IMR-90 (cell line): ENCODE measurements at regions not wholly inside any gene's neighbourhood (a gene's known extent, or its start where the extent isn't known, plus 50 kb on each side); places are given as distances from the start of the nearest gene placed in this dataset.

Experiments used
- ATAC-seq: fragments of 200-7000 bp; cut with Tn5 transposase; 2 replicates; pipeline ENCODE4 v1.9.1; 2020; ENCODE audit warnings: low read depth, mild to moderate bottlenecking, moderate library complexity
- BruUV-seq: library from RNA; stranded (reverse); fragments of 400-500 nt; replicated peaks from 2 replicates; lab custom pipeline; 2021; lab: Mats Ljungman, UMichigan
- CTCF ChIA-PET: fragments of 300-600 bp; formaldehyde crosslinking; extraction: SDS; loops from one replicate; lab custom pipeline; 2021; ENCODE audit warnings: antibody characterized with exemption; lab: Yijun Ruan, JAX
- POLR2A ChIA-PET: fragments of 300-600 bp; sonication (Branson Sonifier 250); formaldehyde crosslinking; loops from one replicate; lab custom pipeline; 2022; ENCODE audit warnings: antibody characterized with exemption; ENCODE audit not compliant: unreplicated experiment; lab: Charles Lee
- DNase-seq: peaks from one replicate; pipeline ENCODE4 v3.0.0; 2013
- H2AFZ ChIP-seq: replicated peaks from 2 replicates; pipeline ENCODE3; 2013; ENCODE audit warnings: low read length, mild to moderate bottlenecking; ENCODE audit not compliant: poor library complexity
- H2AK5ac ChIP-seq: 2 replicates; pipeline ENCODE4 v1.6.1; 2013; ENCODE audit warnings: low read depth, low read length, inconsistent platforms
- H2AK9ac ChIP-seq: replicated peaks from 2 replicates; pipeline ENCODE3; 2013; ENCODE audit warnings: mild to moderate bottlenecking, low read depth, low read length, moderate library complexity; ENCODE audit not compliant: poor library complexity
- H2BK120ac ChIP-seq: 2 replicates; pipeline ENCODE4 v1.6.1; 2013; ENCODE audit warnings: low read depth, low read length, inconsistent platforms
- H2BK15ac ChIP-seq: 3 replicates; pipeline ENCODE4 v1.6.1; 2013; ENCODE audit warnings: low read depth, low read length, inconsistent platforms
- H2BK20ac ChIP-seq: 2 replicates; pipeline ENCODE4 v1.6.1; 2013; ENCODE audit warnings: low read depth, mild to moderate bottlenecking, inconsistent platforms, low read length, moderate library complexity
- H2BK5ac ChIP-seq: 2 replicates; pipeline ENCODE4 v1.6.1; 2013; ENCODE audit warnings: mild to moderate bottlenecking, low read depth, low read length, inconsistent platforms; ENCODE audit not compliant: poor library complexity, severe bottlenecking
- H3K14ac ChIP-seq: replicated peaks from 2 replicates; pipeline ENCODE4 v1.6.1; 2013; ENCODE audit warnings: low read depth, low read length, inconsistent platforms
- H3K18ac ChIP-seq: 2 replicates; pipeline ENCODE4 v1.6.1; 2013; ENCODE audit warnings: low read depth, low read length, control low read depth
- H3K23ac ChIP-seq: 2 replicates; pipeline ENCODE4 v1.6.1; 2013; ENCODE audit warnings: low read depth, low read length, inconsistent platforms
- H3K27ac ChIP-seq: 2 replicates; pipeline ENCODE4 v1.5.1; 2013; ENCODE audit warnings: mild to moderate bottlenecking, control low read depth, low read length; ENCODE audit not compliant: insufficient read depth
- H3K27me3 ChIP-seq: 2 replicates; pipeline ENCODE4 v1.6.1; 2013; ENCODE audit warnings: low read length; ENCODE audit not compliant: control insufficient read depth, insufficient read depth
- H3K36me3 ChIP-seq: 2 replicates; pipeline ENCODE4 v1.6.1; 2013; ENCODE audit warnings: low read length, mixed read lengths; ENCODE audit not compliant: control insufficient read depth, insufficient read depth
- H3K4ac ChIP-seq: 2 replicates; pipeline ENCODE4 v1.6.1; 2013; ENCODE audit warnings: low read depth, low read length, inconsistent platforms
- H3K4me1 ChIP-seq: 2 replicates; pipeline ENCODE4 v1.6.1; 2013; ENCODE audit warnings: low read length, mixed read lengths; ENCODE audit not compliant: control insufficient read depth, insufficient read depth
- H3K4me2 ChIP-seq: 2 replicates; pipeline ENCODE4 v1.6.1; 2013; ENCODE audit warnings: low read depth, mild to moderate bottlenecking, control low read depth, low read length, moderate library complexity
- H3K4me3 ChIP-seq: 2 replicates; pipeline ENCODE4 v1.5.1; 2013; ENCODE audit warnings: low read depth, mild to moderate bottlenecking, control low read depth, low read length, moderate library complexity; ENCODE audit not compliant: insufficient read depth
- H3K56ac ChIP-seq: 2 replicates; pipeline ENCODE4 v1.6.1; 2013; ENCODE audit warnings: low read length, inconsistent platforms; ENCODE audit not compliant: insufficient read depth; ENCODE audit errors: extremely low read depth
- H3K79me1 ChIP-seq, 2 experiments: 2 replicates each; pipeline ENCODE4 v1.6.1; 2013; ENCODE audit warnings: low read length in 2 of 2, inconsistent platforms in 1 of 2, low read depth in 1 of 2
- H3K9ac ChIP-seq: 2 replicates; pipeline ENCODE4 v1.6.1; 2013; ENCODE audit warnings: low read depth, low read length, control low read depth
- H3K9me1 ChIP-seq: 2 replicates; pipeline ENCODE4 v1.6.1; 2013; ENCODE audit warnings: low read length, inconsistent platforms; ENCODE audit not compliant: insufficient read depth
- H3K9me3 ChIP-seq: 2 replicates; pipeline ENCODE4 v1.6.1; 2013; ENCODE audit warnings: low read length; ENCODE audit not compliant: control insufficient read depth, insufficient read depth
- H4K20me1 ChIP-seq: 2 replicates; pipeline ENCODE4 v1.6.1; 2013; ENCODE audit warnings: low read length, inconsistent platforms; ENCODE audit not compliant: insufficient read depth
- H4K5ac ChIP-seq: 2 replicates; pipeline ENCODE4 v1.6.1; 2013; ENCODE audit warnings: mild to moderate bottlenecking, low read depth, low read length, control low read depth
- H4K8ac ChIP-seq, 2 experiments: 2 replicates each; pipeline ENCODE4 v1.6.1; 2013; ENCODE audit warnings: low read depth in 2 of 2, low read length in 2 of 2, control low read depth in 1 of 2, inconsistent platforms in 1 of 2
- H4K91ac ChIP-seq: 2 replicates; pipeline ENCODE4 v1.6.1; 2013; ENCODE audit warnings: low read depth, low read length, inconsistent platforms; ENCODE audit not compliant: insufficient read depth
- BHLHE40 ChIP-seq: fragments of 150-350 bp; IDR thresholded peaks from 2 replicates; pipeline ENCODE4 v1.6.1; 2016; ENCODE audit warnings: mild to moderate bottlenecking, low read depth, low read length
- CEBPB ChIP-seq: IDR thresholded peaks from 2 replicates; pipeline ENCODE4 v1.6.1; 2012; ENCODE audit warnings: low read depth, low read length, improper control_type of control experiment
- CHD1 ChIP-seq: IDR thresholded peaks from 2 replicates; pipeline ENCODE4 v1.6.1; 2012; ENCODE audit warnings: low read depth, low read length, improper control_type of control experiment
- FOS ChIP-seq: fragments of 150-350 bp; IDR thresholded peaks from 2 replicates; pipeline ENCODE4 v1.6.1; 2016; ENCODE audit warnings: low read depth, low read length
- MAZ ChIP-seq: IDR thresholded peaks from 2 replicates; pipeline ENCODE4 v1.6.1; 2012; ENCODE audit warnings: low read depth, mild to moderate bottlenecking, low read length, improper control_type of control experiment, moderate library complexity, borderline replicate concordance
- MXI1 ChIP-seq: IDR thresholded peaks from 2 replicates; pipeline ENCODE4 v1.6.1; 2012; ENCODE audit warnings: low read depth, mild to moderate bottlenecking, low read length, moderate library complexity, borderline replicate concordance
- POLR2A ChIP-seq: IDR thresholded peaks from 2 replicates; pipeline ENCODE4 v1.6.1; 2012; ENCODE audit warnings: mild to moderate bottlenecking, low read depth, low read length
- RAD21 ChIP-seq: IDR thresholded peaks from 2 replicates; pipeline ENCODE4 v1.6.1; 2012; ENCODE audit warnings: low read length, improper control_type of control experiment
- RCOR1 ChIP-seq: IDR thresholded peaks from 2 replicates; pipeline ENCODE4 v1.6.1; 2012; ENCODE audit warnings: mild to moderate bottlenecking, low read length, improper control_type of control experiment; ENCODE audit not compliant: insufficient replicate concordance
- RFX5 ChIP-seq: IDR thresholded peaks from 2 replicates; pipeline ENCODE4 v1.8.0; 2012; ENCODE audit warnings: low read depth, mild to moderate bottlenecking, low read length, moderate library complexity
- SMC3 ChIP-seq: fragments of 150-350 bp; IDR thresholded peaks from 2 replicates; pipeline ENCODE4 v1.6.1; 2016; ENCODE audit warnings: low read depth, mild to moderate bottlenecking, antibody characterized with exemption, low read length, moderate library complexity
- WGBS, 2 experiments: methylation state at CpG; one replicate each; pipeline versions ENCODE4 v1.1.5 to v1.1.7; 2013; ENCODE audit warnings: missing lambda C conversion rate in 2 of 2; ENCODE audit not compliant: insufficient read length in 1 of 2; ENCODE audit errors: extremely low coverage in 2 of 2; 5-methylcytosine and 5-hydroxymethylcytosine counted together
- dilution Hi-C: fragments of 300-500 bp; cut with HindIII; formaldehyde crosslinking; loops from one replicate; pipeline ENCODE4 v1.14.3; 2018; ENCODE audit warnings: low sequenced_read_pairs; ENCODE audit not compliant: unreplicated experiment
- in situ Hi-C: fragments of 300-500 bp; cut with MboI; formaldehyde crosslinking; loops from 3 replicates; pipeline ENCODE4 v1.14.3; 2019; ENCODE audit warnings: low sequenced_read_pairs, inconsistent platforms, mixed read lengths
- intact Hi-C: fragments of 100-400 bp; cut with micrococcal nuclease; formaldehyde crosslinking; loops from 2 replicates; pipeline ENCODE4 v1.10.0; 2022
- TF ChIP-seq, protein P1 (sequence below): fragments of 150-350 bp; IDR thresholded peaks from 2 replicates; pipeline ENCODE4 v1.6.1; 2017; ENCODE audit warnings: mild to moderate bottlenecking, antibody characterized with exemption, low read length, low read depth
- TF ChIP-seq, protein P2 (sequence below): fragments of 150-350 bp; IDR thresholded peaks from 2 replicates; pipeline ENCODE4 v1.6.1; 2016; ENCODE audit warnings: low read depth, mild to moderate bottlenecking, low read length, moderate library complexity, borderline replicate concordance
- TF ChIP-seq, protein P3 (sequence below): conservative IDR thresholded peaks from 2 replicates; pipeline ENCODE4 v1.5.1; 2012; ENCODE audit warnings: mild to moderate bottlenecking, low read depth, low read length, improper control_type of control experiment

DNA sequence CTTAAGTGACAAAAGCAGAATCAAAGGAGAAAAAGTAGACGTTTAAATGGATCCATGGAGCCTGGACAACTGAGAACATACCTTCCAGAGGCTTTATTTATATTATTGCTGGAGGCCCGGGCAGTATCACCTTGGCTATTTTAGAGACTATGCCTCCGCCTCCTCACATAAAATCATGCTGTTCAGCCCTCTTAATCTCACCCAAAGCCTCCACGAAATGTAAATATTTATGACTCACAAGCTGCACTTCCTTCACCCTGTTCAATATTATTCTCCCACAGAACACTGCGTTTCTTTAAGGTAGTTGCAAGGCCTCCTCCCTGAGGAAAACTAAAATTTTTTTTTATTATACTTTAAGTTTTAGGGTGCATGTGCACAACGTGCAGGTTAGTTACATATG is 478.6 kb upstream of the ACVR2A start:
- Histone ChIP-seq H2BK15ac (no peak overlapping the region), H3K9me1 (no peaks in the 10 kb centered on the region), H3K79me1 (no peaks in the 10 kb centered on the region), H3K4ac (no peak overlapping the region), H4K5ac (no peak overlapping the region), H3K36me3 (no peaks in the 10 kb centered on the region), H3K4me3 (no peak overlapping the region), H3K27ac (no peak overlapping the region), H2AK9ac (no peak overlapping the region), H3K23ac (no peak overlapping the region), H3K4me1 (no peaks in the 10 kb centered on the region), H3K56ac (no peak overlapping the region), H4K20me1 (no peaks in the 10 kb centered on the region), H2AFZ (no peak overlapping the region), H3K27me3 (no peaks in the 10 kb centered on the region), H2BK5ac (no peak overlapping the region), H3K9ac (no peak overlapping the region), H2BK120ac (no peak overlapping the region), H3K9me3 (no peaks in the 10 kb centered on the region; the same call in 1 of the 2 replicates), H3K14ac (no peak overlapping the region), H2AK5ac (no peak overlapping the region), H2BK20ac (no peak overlapping the region), H4K91ac (no peak overlapping the region), H4K8ac (no peak overlapping the region), H3K18ac (no peak overlapping the region), H3K4me2 (no peak overlapping the region)
- no peak for ATAC-seq
- in situ Hi-C loops (no loop called here), dilution Hi-C loops (no loop called here), intact Hi-C loops (no loop called here)
- no TSS peak for BruUV-seq
- no CpG with 5 or more reads among the region's 6 CpGs for WGBS, 2 experiments
- POLR2A ChIA-PET: no interaction called here
- no peak for TF ChIP-seq POLR2A
- TF ChIP-seq, protein P1, sequence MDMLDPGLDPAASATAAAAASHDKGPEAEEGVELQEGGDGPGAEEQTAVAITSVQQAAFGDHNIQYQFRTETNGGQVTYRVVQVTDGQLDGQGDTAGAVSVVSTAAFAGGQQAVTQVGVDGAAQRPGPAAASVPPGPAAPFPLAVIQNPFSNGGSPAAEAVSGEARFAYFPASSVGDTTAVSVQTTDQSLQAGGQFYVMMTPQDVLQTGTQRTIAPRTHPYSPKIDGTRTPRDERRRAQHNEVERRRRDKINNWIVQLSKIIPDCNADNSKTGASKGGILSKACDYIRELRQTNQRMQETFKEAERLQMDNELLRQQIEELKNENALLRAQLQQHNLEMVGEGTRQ: no peak
- TF ChIP-seq CEBPB: no peak
- no peak for TF ChIP-seq BHLHE40
- no peak for TF ChIP-seq SMC3
- TF ChIP-seq CHD1: no peak
- no peak for TF ChIP-seq FOS
- TF ChIP-seq, protein P2, sequence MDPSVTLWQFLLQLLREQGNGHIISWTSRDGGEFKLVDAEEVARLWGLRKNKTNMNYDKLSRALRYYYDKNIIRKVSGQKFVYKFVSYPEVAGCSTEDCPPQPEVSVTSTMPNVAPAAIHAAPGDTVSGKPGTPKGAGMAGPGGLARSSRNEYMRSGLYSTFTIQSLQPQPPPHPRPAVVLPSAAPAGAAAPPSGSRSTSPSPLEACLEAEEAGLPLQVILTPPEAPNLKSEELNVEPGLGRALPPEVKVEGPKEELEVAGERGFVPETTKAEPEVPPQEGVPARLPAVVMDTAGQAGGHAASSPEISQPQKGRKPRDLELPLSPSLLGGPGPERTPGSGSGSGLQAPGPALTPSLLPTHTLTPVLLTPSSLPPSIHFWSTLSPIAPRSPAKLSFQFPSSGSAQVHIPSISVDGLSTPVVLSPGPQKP: no peak
- no peak for TF ChIP-seq MXI1
- no peak for TF ChIP-seq RAD21
- TF ChIP-seq, protein P3, sequence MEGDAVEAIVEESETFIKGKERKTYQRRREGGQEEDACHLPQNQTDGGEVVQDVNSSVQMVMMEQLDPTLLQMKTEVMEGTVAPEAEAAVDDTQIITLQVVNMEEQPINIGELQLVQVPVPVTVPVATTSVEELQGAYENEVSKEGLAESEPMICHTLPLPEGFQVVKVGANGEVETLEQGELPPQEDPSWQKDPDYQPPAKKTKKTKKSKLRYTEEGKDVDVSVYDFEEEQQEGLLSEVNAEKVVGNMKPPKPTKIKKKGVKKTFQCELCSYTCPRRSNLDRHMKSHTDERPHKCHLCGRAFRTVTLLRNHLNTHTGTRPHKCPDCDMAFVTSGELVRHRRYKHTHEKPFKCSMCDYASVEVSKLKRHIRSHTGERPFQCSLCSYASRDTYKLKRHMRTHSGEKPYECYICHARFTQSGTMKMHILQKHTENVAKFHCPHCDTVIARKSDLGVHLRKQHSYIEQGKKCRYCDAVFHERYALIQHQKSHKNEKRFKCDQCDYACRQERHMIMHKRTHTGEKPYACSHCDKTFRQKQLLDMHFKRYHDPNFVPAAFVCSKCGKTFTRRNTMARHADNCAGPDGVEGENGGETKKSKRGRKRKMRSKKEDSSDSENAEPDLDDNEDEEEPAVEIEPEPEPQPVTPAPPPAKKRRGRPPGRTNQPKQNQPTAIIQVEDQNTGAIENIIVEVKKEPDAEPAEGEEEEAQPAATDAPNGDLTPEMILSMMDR: no peak
- TF ChIP-seq MAZ: no peak
- no peak for TF ChIP-seq RFX5
- TF ChIP-seq RCOR1: no peak
- CTCF ChIA-PET: no interaction called here
- no peak for DNase-seq
